ENCODE measurements at regions not wholly inside any gene's neighbourhood (a gene's known extent, or its start where the extent isn't known, plus 50 kb on each side); places are given as distances from the start of the nearest gene placed in this dataset.

GRCh38 chr7:149713731-149714068 lies 59.7 kb downstream of the ZNF467 start:
- DNase-seq (ENCODE audit: low read depth in 1 of 2, low spot score in 2 of 2) = peak in 1 of 2 experiments; percentile 65
- Histone ChIP-seq H2BK120ac (replicated peaks; ENCODE audit: low read depth, low read length) (no peak overlapping the region), H3K4me1 (replicated peaks in 1 of 4; ENCODE audit: control insufficient read depth in 3 of 4, insufficient read depth in 4 of 4, low read length in 3 of 4) (peaks cover 2 to 14% (median 7%) of the 10 kb centered on the region in 4 experiments), H3K27me3 (replicated peaks in 1 of 4; ENCODE audit: control insufficient read depth in 3 of 4, extremely low read depth in 1 of 4, insufficient read depth in 3 of 4, low read length in 3 of 4) (peaks cover 0 to 11% (median 7%) of the 10 kb centered on the region in 4 experiments; a peak in 4 of 7 replicates), H2BK12ac (ENCODE audit: low read depth, low read length) (no peak overlapping the region), H3K23me2 (ENCODE audit: low read depth, low read length) (peaks cover 12% of the 10 kb centered on the region), H3K4me3 (ENCODE audit: extremely low read depth in 1 of 4, insufficient read depth in 2 of 4, low read depth in 3 of 4, low read length in 4 of 4) (peak overlapping the region in 2 of 4 experiments; percentile 41 to 95; a peak in 4 of 8 replicates), H4K91ac (replicated peaks; ENCODE audit: insufficient read length, low read length) (no peak overlapping the region), H3K14ac (ENCODE audit: insufficient read length) (no peak overlapping the region), H3K18ac (ENCODE audit: extremely low read depth, low read length) (peak overlapping the region; percentile 78; the same call in 1 of the 2 replicates), H2BK15ac (ENCODE audit: low read length) (no peak overlapping the region), H2BK5ac (ENCODE audit: low read depth, low read length) (no peak overlapping the region), H3K23ac (ENCODE audit: insufficient read length) (no peak overlapping the region), H3K79me2 (ENCODE audit: control insufficient read depth in 1 of 2, insufficient read depth in 2 of 2, low read length in 2 of 2) (peaks cover 0 to 15% of the 10 kb centered on the region in 2 experiments; a peak in 2 of 4 replicates), H3K9me3 (ENCODE audit: insufficient read depth in 2 of 2, low read depth in 1 of 2, low read length in 1 of 2) (peaks cover 4 to 5% of the 10 kb centered on the region in 2 experiments; a peak in 2 of 4 replicates), H3K4ac (replicated peaks; ENCODE audit: insufficient read length, low read depth, low read length) (no peak overlapping the region), H3K36me3 (ENCODE audit: control insufficient read depth in 2 of 4, insufficient read depth in 4 of 4, low read length in 3 of 4) (no peaks in the 10 kb centered on the region), H3K27ac (ENCODE audit: low read depth, low read length) (no peak overlapping the region), H3K9ac (replicated peaks in 1 of 4; ENCODE audit: extremely low read depth in 1 of 4, low read depth in 3 of 4, low read length in 3 of 4) (no peak overlapping the region), H3K56ac (replicated peaks; ENCODE audit: insufficient read length, low read depth, low read length) (no peak overlapping the region), H2AK5ac (ENCODE audit: low read depth, low read length) (no peak overlapping the region), H4K5ac (ENCODE audit: insufficient read length, low read depth, low read length) (no peak overlapping the region), H2BK20ac (ENCODE audit: low read length) (no peak overlapping the region), H4K8ac (ENCODE audit: extremely low read depth, insufficient read depth, low read length) (peak overlapping the region; percentile 90; the same call in 1 of the 2 replicates), H2AFZ (ENCODE audit: low read length) (0 out of 2 replicates have a peak overlapping the region, but pooled peaks have one; percentile 78), H4K20me1 (replicated peaks in 1 of 2; ENCODE audit: control insufficient read depth in 1 of 2, insufficient read depth in 2 of 2, low read length in 2 of 2) (peaks cover 0 to 8% of the 10 kb centered on the region in 2 experiments), H3K79me1 (ENCODE audit: low read depth, low read length) (peaks cover 14% of the 10 kb centered on the region), H3K4me2 (ENCODE audit: insufficient read depth in 1 of 2, low read depth in 2 of 2, low read length in 2 of 2) (peak overlapping the region; percentile 80 to 83)
- TF ChIP-seq RBBP5 (IDR thresholded peaks at IDR 0.05; ENCODE audit: borderline replicate concordance, low read depth, low read length) = no peak
- TF ChIP-seq TAF7 (optimal IDR thresholded peaks at IDR 0.05; ENCODE audit: borderline replicate concordance, low read depth, low read length) = no peak
- no peak for TF ChIP-seq SP4 (IDR thresholded peaks at IDR 0.05; ENCODE audit: low read length)
- TF ChIP-seq FOSL1 (IDR thresholded peaks at IDR 0.05; ENCODE audit: insufficient read depth, low read depth, low read length) = no peak
- no peak for TF ChIP-seq RAD21 (IDR thresholded peaks at IDR 0.05 in 1 of 2, conservative IDR thresholded peaks at IDR 0.05 in 1 of 2; ENCODE audit: low read depth in 2 of 2, low read length in 2 of 2)
- TF ChIP-seq EZH2 (IDR thresholded peaks at IDR 0.05; ENCODE audit: low read depth, low read length, severe bottlenecking) = peak; percentile 10
- TF ChIP-seq KDM4A (IDR thresholded peaks at IDR 0.05; ENCODE audit: low read depth, low read length, severe bottlenecking) = no peak
- TF ChIP-seq GTF2F1 (IDR thresholded peaks at IDR 0.05; ENCODE audit: borderline replicate concordance, low read depth, low read length) = no peak
- no peak for FAIRE-seq
- 82% methylated on average over 14 of the region's 26 CpGs; no CpG with 5 or more reads in 1 of the 2 experiments for whole genome bisulfite sequencing, 2 experiments (ENCODE audit: extremely low coverage in 1 of 2, insufficient coverage in 1 of 2, insufficient read length in 1 of 2, insufficient replicate concordance in 2 of 2, low coverage in 1 of 2, low lambda C conversion rate in 2 of 2, missing lambda C conversion rate in 1 of 2)
- CTCF ChIA-PET (ENCODE audit: partially characterized antibody) = interaction anchor here (0.5 to 3.4 kb wide), 2 partner anchors 26 to 28 kb away, joined by 3 to 13 read pairs; no protein-coding TSS in a partner anchor
- POLR2A ChIA-PET (ENCODE audit: partially characterized antibody) = interaction anchor here (1.3 to 2.0 kb wide), 2 partner anchors 21 to 22 kb away, joined by 3 to 4 read pairs; no protein-coding TSS in a partner anchor

Data from H1 (cell line).